H9 (cell line): ENCODE measurements at regions not wholly inside any gene's neighbourhood (a gene's known extent, or its start where the extent isn't known, plus 50 kb on each side); places are given as distances from the start of the nearest gene placed in this dataset.

Experiments used
- DNase-seq: peaks from one replicate; pipeline ENCODE4 v3.0.0-alpha.2; 2017
- H2AFZ ChIP-seq: one replicate; pipeline ENCODE4 v1.6.1; 2013; ENCODE audit warnings: mild to moderate bottlenecking, low read length, control low read depth, moderate library complexity
- H2AK5ac ChIP-seq: 2 replicates; pipeline ENCODE4 v1.6.1; 2013; ENCODE audit warnings: low read length, control low read depth, mixed read lengths; ENCODE audit not compliant: insufficient read length
- H2BK120ac ChIP-seq: one replicate; pipeline ENCODE4 v1.6.1; 2013; ENCODE audit warnings: low read depth, mild to moderate bottlenecking, low read length, control low read depth, inconsistent platforms; ENCODE audit not compliant: poor library complexity, severe bottlenecking
- H2BK12ac ChIP-seq: 2 replicates; pipeline ENCODE4 v1.6.1; 2013; ENCODE audit warnings: low read length, control low read depth, mixed read lengths, low read depth; ENCODE audit not compliant: insufficient read length
- H2BK15ac ChIP-seq: 2 replicates; pipeline ENCODE4 v1.6.1; 2013; ENCODE audit warnings: low read depth, low read length, control low read depth
- H2BK20ac ChIP-seq: one replicate; pipeline ENCODE4 v1.6.1; 2013; ENCODE audit warnings: low read depth, mild to moderate bottlenecking, low read length, control low read depth, inconsistent platforms; ENCODE audit not compliant: poor library complexity, severe bottlenecking
- H2BK5ac ChIP-seq: 2 replicates; pipeline ENCODE4 v1.6.1; 2013; ENCODE audit warnings: low read length, control low read depth, mixed read lengths; ENCODE audit not compliant: insufficient read length
- H3K14ac ChIP-seq: 2 replicates; pipeline ENCODE4 v1.6.1; 2013; ENCODE audit warnings: low read length, control low read depth; ENCODE audit not compliant: insufficient read depth
- H3K18ac ChIP-seq: 2 replicates; pipeline ENCODE4 v1.6.1; 2013; ENCODE audit warnings: low read depth, mild to moderate bottlenecking, mixed read lengths, low read length, control low read depth; ENCODE audit not compliant: insufficient read length
- H3K23ac ChIP-seq: 2 replicates; pipeline ENCODE4 v1.6.1; 2013; ENCODE audit warnings: low read length, control low read depth, mixed read lengths, low read depth; ENCODE audit not compliant: insufficient read length
- H3K23me2 ChIP-seq: 2 replicates; pipeline ENCODE4 v1.6.1; 2013; ENCODE audit warnings: low read depth, mild to moderate bottlenecking, mixed read lengths, low read length, control low read depth; ENCODE audit not compliant: insufficient read length, poor library complexity, severe bottlenecking
- H3K27ac ChIP-seq: 2 replicates; pipeline ENCODE4 v1.5.1; 2013; ENCODE audit warnings: low read length, control low read depth, mixed read lengths, low read depth; ENCODE audit not compliant: insufficient read length
- H3K27me3 ChIP-seq: 2 replicates; pipeline ENCODE4 v1.6.1; 2013; ENCODE audit warnings: low read length, control low read depth, inconsistent platforms; ENCODE audit not compliant: insufficient read depth
- H3K4ac ChIP-seq: 2 replicates; pipeline ENCODE4 v1.6.1; 2013; ENCODE audit warnings: low read depth, mild to moderate bottlenecking, control low read depth, inconsistent platforms, low read length, moderate library complexity
- H3K4me1 ChIP-seq: 2 replicates; pipeline ENCODE4 v1.6.1; 2013; ENCODE audit warnings: low read length, control low read depth, inconsistent platforms; ENCODE audit not compliant: insufficient read depth
- H3K4me2 ChIP-seq: 2 replicates; pipeline ENCODE4 v1.6.1; 2013; ENCODE audit warnings: low read length, control low read depth, mixed read lengths; ENCODE audit not compliant: insufficient read length, insufficient read depth
- H3K56ac ChIP-seq: 2 replicates; pipeline ENCODE4 v1.6.1; 2013; ENCODE audit warnings: low read depth, mild to moderate bottlenecking, mixed read lengths, low read length, control low read depth; ENCODE audit not compliant: insufficient read length
- H3K79me1 ChIP-seq: 2 replicates; pipeline ENCODE4 v1.6.1; 2013; ENCODE audit warnings: low read depth, mild to moderate bottlenecking, moderate library complexity, low read length, control low read depth, inconsistent platforms; ENCODE audit not compliant: insufficient read depth, poor library complexity, severe bottlenecking
- H3K79me2 ChIP-seq: 2 replicates; pipeline ENCODE4 v1.6.1; 2013; ENCODE audit warnings: low read length, control low read depth, inconsistent platforms; ENCODE audit not compliant: insufficient read depth
- H3K9ac ChIP-seq: 2 replicates; pipeline ENCODE4 v1.6.1; 2013; ENCODE audit warnings: low read length, control low read depth, mixed read lengths; ENCODE audit not compliant: insufficient read length; ENCODE audit errors: extremely low read depth
- H3K9me3 ChIP-seq: one replicate; pipeline ENCODE4 v1.6.1; 2013; ENCODE audit warnings: low read depth, low read length, inconsistent platforms; ENCODE audit not compliant: control insufficient read depth
- H3T11ph ChIP-seq: one replicate; pipeline ENCODE4 v1.6.1; 2013; ENCODE audit warnings: mild to moderate bottlenecking, low read length, control low read depth, inconsistent platforms
- H4K20me1 ChIP-seq: one replicate; pipeline ENCODE4 v1.6.1; 2013; ENCODE audit not compliant: control insufficient read depth, insufficient read length, insufficient read depth
- H4K5ac ChIP-seq: 2 replicates; pipeline ENCODE4 v1.6.1; 2013; ENCODE audit warnings: low read depth, mild to moderate bottlenecking, mixed read lengths, low read length, control low read depth; ENCODE audit not compliant: insufficient read length
- H4K8ac ChIP-seq: replicated peaks from 2 replicates; pipeline ENCODE4 v1.6.1; 2013; ENCODE audit warnings: low read length, control low read depth, mixed read lengths, low read depth; ENCODE audit not compliant: insufficient read length
- H4K91ac ChIP-seq: 2 replicates; pipeline ENCODE4 v1.6.1; 2013; ENCODE audit warnings: low read depth, mild to moderate bottlenecking, moderate library complexity, mixed read lengths, low read length, control low read depth; ENCODE audit not compliant: insufficient read length
- H3K27ac Mint-ChIP-seq, 3 experiments: 2 replicates in 2 of 3; 3 replicates in 1 of 3; pipeline ENCODE4 v1.8.0; 2020 to 2021; ENCODE audit warnings: mixed read lengths in 3 of 3, mild to moderate bottlenecking in 1 of 3, moderate library complexity in 1 of 3
- H3K27me3 Mint-ChIP-seq: 2 replicates; pipeline ENCODE4 v1.8.0; 2021; ENCODE audit warnings: low read depth, mild to moderate bottlenecking, moderate library complexity, mixed read lengths
- H3K36me3 Mint-ChIP-seq, 3 experiments: 2 replicates in 2 of 3; 3 replicates in 1 of 3; pipeline ENCODE4 v1.8.0; 2020 to 2021; ENCODE audit warnings: low read depth in 3 of 3, mixed read lengths in 3 of 3; ENCODE audit not compliant: insufficient read depth in 1 of 3
- H3K4me1 Mint-ChIP-seq, 2 experiments: 2 replicates each; pipeline ENCODE4 v1.8.0; 2020; ENCODE audit warnings: mixed read lengths in 2 of 2
- H3K4me3 Mint-ChIP-seq, 2 experiments: 2 replicates in 1 of 2; 3 replicates in 1 of 2; pipeline ENCODE4 v1.8.0; 2020 to 2021; ENCODE audit warnings: mild to moderate bottlenecking in 2 of 2, mixed read lengths in 2 of 2, moderate library complexity in 1 of 2
- H3K9me3 Mint-ChIP-seq, 2 experiments: 2 replicates in 1 of 2; 3 replicates in 1 of 2; pipeline ENCODE4 v1.8.0; 2020; ENCODE audit warnings: mild to moderate bottlenecking in 2 of 2, mixed read lengths in 2 of 2, moderate library complexity in 1 of 2
- WGBS: extraction: QIAGEN DNeasy Blood & Tissue Kit; methylation state at CpG from one replicate; pipeline ENCODE4 v1.1.7; 2013; ENCODE audit warnings: missing lambda C conversion rate, low lambda C conversion rate, mixed read lengths; ENCODE audit not compliant: insufficient read length; ENCODE audit errors: extremely low coverage; 5-methylcytosine and 5-hydroxymethylcytosine counted together
- TF ChIP-seq, protein P1 (sequence below): fragments of 200-600 bp; sonication (generic); conservative IDR thresholded peaks from 3 replicates; pipeline ENCODE4 v1.8.0; 2021; ENCODE audit warnings: antibody characterized with exemption, mild to moderate bottlenecking

DNA sequence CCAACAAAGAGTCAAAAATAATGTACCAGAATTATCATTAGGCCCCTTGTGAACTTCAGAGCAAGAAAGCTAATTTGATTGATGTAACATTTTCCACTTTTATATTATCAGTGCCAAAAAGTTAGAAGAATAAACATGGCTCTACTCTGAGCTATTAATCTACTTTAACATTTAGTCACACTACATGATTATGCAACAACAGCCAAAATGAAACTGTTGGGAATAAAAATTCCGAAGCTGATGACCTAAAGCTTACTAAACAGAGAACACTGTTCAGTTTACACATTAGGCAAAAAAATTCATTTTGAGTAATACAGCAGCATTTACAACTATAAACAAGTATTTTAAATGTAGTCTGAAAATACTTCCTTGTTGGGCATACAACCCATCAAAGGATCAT, 1134.1 kb downstream of the EPHA3 start:
- Histone ChIP-seq H2BK5ac (no peak overlapping the region), H3K9ac (no peak overlapping the region), H3K79me2 (no peaks in the 10 kb centered on the region), H4K20me1 (no peaks in the 10 kb centered on the region), H2BK12ac (no peak overlapping the region), H3K27me3 (no peaks in the 10 kb centered on the region), H2AFZ (no peak overlapping the region), H4K8ac (no peak overlapping the region), H4K91ac (no peak overlapping the region), H2AK5ac (no peak overlapping the region), H4K5ac (no peak overlapping the region), H3K4me1 (no peaks in the 10 kb centered on the region), H3K23ac (no peak overlapping the region), H3K4ac (no peak overlapping the region), H3K23me2 (no peaks in the 10 kb centered on the region), H3K79me1 (no peaks in the 10 kb centered on the region), H2BK20ac (no peak overlapping the region), H3K9me3 (peaks cover 16% of the 10 kb centered on the region), H3K56ac (no peak overlapping the region), H2BK120ac (no peak overlapping the region), H3K27ac (no peak overlapping the region), H3T11ph (no peak overlapping the region), H3K18ac (no peak overlapping the region), H3K4me2 (no peak overlapping the region), H3K14ac (no peak overlapping the region), H2BK15ac (no peak overlapping the region)
- no peak for DNase-seq
- no peaks in the 10 kb centered on the region for H3K4me1 Mint-ChIP-seq
- peaks cover 2 to 7% (median 3%) of the 10 kb centered on the region in 3 experiments; a peak in 5 of 7 replicates for H3K36me3 Mint-ChIP-seq
- H3K27me3 Mint-ChIP-seq, result no peaks in the 10 kb centered on the region; the same call in 1 of the 2 replicates
- H3K4me3 Mint-ChIP-seq, result no peak overlapping the region
- TF ChIP-seq, protein P1, sequence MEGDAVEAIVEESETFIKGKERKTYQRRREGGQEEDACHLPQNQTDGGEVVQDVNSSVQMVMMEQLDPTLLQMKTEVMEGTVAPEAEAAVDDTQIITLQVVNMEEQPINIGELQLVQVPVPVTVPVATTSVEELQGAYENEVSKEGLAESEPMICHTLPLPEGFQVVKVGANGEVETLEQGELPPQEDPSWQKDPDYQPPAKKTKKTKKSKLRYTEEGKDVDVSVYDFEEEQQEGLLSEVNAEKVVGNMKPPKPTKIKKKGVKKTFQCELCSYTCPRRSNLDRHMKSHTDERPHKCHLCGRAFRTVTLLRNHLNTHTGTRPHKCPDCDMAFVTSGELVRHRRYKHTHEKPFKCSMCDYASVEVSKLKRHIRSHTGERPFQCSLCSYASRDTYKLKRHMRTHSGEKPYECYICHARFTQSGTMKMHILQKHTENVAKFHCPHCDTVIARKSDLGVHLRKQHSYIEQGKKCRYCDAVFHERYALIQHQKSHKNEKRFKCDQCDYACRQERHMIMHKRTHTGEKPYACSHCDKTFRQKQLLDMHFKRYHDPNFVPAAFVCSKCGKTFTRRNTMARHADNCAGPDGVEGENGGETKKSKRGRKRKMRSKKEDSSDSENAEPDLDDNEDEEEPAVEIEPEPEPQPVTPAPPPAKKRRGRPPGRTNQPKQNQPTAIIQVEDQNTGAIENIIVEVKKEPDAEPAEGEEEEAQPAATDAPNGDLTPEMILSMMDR, result no peak
- peaks cover 70 to 80% of the 10 kb centered on the region in 2 experiments for H3K9me3 Mint-ChIP-seq
- no CpG with 5 or more reads among the region's 1 CpG for WGBS
- H3K27ac Mint-ChIP-seq, result no peak overlapping the region
